ENCODE measurements at regions not wholly inside any gene's neighbourhood (a gene's known extent, or its start where the extent isn't known, plus 50 kb on each side); places are given as distances from the start of the nearest gene placed in this dataset.

GRCh38 chr7:116310141-116310540 lies 99.8 kb downstream of the TES start:
- no peak for DNase-seq (ENCODE audit: low read depth)

DNA sequence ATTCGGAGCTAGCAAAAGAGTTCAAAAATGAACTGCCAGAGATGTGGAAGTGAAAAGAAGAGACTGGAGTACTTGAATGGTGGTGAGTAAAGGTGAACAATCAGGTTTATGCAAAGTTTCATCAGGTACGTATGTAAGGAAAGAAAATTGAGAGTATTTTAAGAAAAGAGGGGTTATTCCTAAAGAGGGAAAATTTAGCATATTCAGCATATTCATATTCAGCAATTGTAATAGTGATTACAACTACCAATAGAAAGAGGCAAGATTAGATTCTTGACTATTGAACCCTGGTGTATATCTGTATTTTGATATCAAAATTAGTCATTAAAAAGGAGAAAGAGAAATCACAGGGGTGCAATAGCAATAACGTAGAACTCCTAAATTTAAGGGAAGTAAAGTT lies 100.9 kb downstream of the TES start:
- no peak for DNase-seq (ENCODE audit: low read depth)

GRCh38 chr7:116311816-116312471 lies 101.6 kb downstream of the TES start:
- no peak for DNase-seq (ENCODE audit: low read depth)

DNA sequence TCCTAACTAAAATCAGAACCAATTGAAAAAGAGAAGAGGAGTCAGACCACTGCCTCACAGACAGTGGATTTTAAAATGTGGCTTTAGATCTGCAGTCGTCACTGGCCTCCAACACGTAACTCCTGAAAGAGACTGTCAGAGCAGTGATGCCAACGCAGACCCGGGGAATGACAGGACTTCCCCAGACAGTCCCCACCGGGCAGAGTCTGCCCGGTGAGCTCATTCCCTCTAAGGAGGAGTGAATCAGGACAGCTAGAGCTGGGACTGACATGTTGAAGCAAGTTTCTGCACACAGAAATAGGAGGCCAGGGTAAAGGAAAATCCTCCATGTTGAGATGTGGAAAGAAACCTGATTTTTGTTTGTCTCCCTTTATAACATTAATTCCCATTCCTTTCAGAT lies 105.0 kb downstream of the TES start:
- DNase-seq (ENCODE audit: low read depth): no peak

GRCh38 chr7:116315803-116316202 lies 105.5 kb downstream of the TES start:
- no peak for DNase-seq (ENCODE audit: low read depth)

GRCh38 chr7:116316838-116317628 lies 106.7 kb downstream of the TES start:
- DNase-seq (ENCODE audit: low read depth): peak; percentile 94

DNA sequence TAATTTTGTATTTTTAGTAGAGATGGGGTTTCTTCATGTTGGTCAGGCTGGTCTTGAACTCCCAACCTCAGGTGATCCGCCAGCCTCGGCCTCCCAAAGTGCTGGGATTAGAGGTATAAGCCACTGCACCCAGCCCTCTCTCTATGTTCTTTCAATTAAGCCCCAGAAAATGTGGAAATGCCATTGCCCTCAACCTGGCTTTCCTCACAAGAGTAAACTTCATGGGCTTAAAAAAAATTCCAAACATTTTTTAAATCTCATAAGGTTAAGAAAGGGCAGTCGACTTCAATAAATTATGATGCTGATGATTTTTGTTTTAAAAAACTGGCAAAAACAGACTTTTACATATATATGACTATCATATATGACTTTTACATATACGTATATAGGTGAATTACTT lies 107.6 kb downstream of the TES start:
- peak; percentile 54 for DNase-seq (ENCODE audit: low read depth)

- DNase-seq (ENCODE audit: low read depth): no peak
Measured at GRCh38 chr7:116322541-116322940, 112.2 kb downstream of the TES start.

GRCh38 chr7:116324582-116324981 lies 114.2 kb downstream of the TES start:
- DNase-seq (ENCODE audit: low read depth): no peak

GRCh38 chr7:116325517-116325916 lies 115.2 kb downstream of the TES start:
- DNase-seq (ENCODE audit: low read depth): no peak

- DNase-seq (ENCODE audit: low read depth): no peak
Measured at GRCh38 chr7:116327135-116327534, 116.8 kb downstream of the TES start.

- peak; percentile 84 for DNase-seq (ENCODE audit: low read depth)
Measured at GRCh38 chr7:116327752-116328151, 117.4 kb downstream of the TES start.

GRCh38 chr7:116328161-116328560 lies 117.8 kb downstream of the TES start:
- no peak for DNase-seq (ENCODE audit: low read depth)

- no peak for DNase-seq (ENCODE audit: low read depth)
Measured at GRCh38 chr7:116329686-116330503, 119.6 kb downstream of the TES start.

GRCh38 chr7:116331020-116331419 lies 120.7 kb downstream of the TES start:
- no peak for DNase-seq (ENCODE audit: low read depth)

GRCh38 chr7:116332766-116333165 lies 122.4 kb downstream of the TES start:
- no peak for DNase-seq (ENCODE audit: low read depth)

DNA sequence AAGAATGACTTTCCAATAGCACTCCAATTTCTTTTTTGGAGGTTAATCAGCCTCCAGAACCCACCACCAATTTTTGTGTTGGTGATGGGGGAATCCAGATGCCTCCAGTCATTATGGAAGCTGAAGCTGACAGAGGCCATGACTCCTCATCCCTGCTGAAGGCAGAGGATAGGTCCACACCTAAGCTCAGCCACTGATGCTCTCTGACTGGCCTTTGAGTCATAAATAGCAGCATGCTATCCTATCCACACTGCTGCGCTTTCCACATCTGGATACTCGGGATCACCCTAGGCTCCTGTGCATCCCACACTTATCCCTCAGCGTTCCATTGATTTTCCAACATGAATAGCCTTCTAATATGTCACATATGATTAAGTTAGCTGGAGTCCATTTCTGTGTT lies 124.2 kb downstream of the TES start:
- DNase-seq (ENCODE audit: low read depth): no peak

DNA sequence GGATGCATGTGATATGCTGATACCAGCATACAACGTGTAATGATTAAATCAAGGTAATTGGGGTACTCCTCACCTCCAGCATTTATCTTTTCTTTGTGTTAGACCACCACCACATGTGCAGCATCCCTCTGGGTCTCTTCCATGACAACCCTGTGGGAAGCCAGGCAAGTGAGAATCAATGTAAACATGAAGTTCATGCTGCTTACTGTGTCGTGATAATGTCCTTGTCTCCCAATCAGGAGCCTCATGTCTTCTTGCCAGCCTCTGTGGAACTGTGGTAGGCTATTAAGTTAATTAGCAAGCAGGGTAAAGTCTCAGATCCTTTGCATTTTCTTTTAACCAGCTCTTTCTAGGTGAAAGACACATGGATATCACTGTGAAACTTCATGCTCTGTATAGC lies 126.7 kb downstream of the TES start:
- no peak for DNase-seq (ENCODE audit: low read depth)

DNA sequence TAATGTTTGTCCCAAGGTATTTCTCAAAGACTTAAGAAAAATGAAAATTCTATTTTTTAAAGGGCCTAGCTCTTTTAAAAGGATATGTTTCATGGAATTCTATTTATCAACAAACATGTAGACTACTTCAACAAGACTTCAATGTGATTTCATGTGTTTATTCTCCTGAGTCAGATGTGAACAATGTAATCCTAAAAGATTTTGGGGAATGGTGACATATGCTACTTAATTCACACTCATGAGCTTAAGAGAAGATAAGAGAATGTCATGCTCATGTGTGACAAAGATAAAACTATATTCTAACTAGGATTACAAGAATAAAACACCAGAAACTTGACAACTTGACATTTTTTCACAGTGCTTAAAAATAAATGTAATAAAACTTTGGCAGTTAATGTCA lies 127.5 kb downstream of the TES start:
- DNase-seq (ENCODE audit: low read depth): no peak

- no peak for DNase-seq (ENCODE audit: low read depth)
Measured at GRCh38 chr7:116339564-116339963, 129.2 kb downstream of the TES start.

GRCh38 chr7:116340201-116340847 lies 130.0 kb downstream of the TES start:
- DNase-seq (ENCODE audit: low read depth): no peak
